ENCODE measurements at regions not wholly inside any gene's neighbourhood (a gene's known extent, or its start where the extent isn't known, plus 50 kb on each side); places are given as distances from the start of the nearest gene placed in this dataset.
"Not testable (repeated sequence)": the region's sequence is repeated elsewhere in the genome, so short reads cannot be mapped to it uniquely, and the experiment has no call there.

GRCh38 chr2:175769200-175769599, 232.9 kb downstream of the LNPK start:
- intact Hi-C loops (cut with micrococcal nuclease) = no loop called here

DNA sequence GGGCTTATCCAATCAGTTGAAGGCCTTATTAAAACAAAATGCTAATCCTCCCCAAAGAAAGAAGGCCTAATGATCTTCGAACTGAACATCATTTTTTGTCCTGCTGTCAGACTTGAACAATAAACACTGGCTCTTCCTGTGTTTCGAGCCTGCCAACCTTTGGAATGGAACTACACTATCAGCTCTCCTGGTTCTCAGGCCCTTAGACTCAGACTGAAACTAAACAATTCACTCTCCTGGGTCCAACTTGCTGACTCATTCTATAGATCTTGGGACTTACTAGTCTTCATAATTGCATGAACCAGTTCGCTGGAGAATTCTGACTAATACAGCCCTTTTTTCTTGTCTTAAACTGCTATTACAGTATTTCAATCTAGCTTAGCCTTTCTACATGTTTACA, 235.2 kb downstream of the LNPK start:
- intact Hi-C loops (cut with micrococcal nuclease) = no loop called here

- intact Hi-C loops (cut with micrococcal nuclease) = no loop called here
Measured at GRCh38 chr2:175755656-175756386, 246.2 kb downstream of the LNPK start.

- intact Hi-C loops (cut with micrococcal nuclease) = no loop called here
Measured at GRCh38 chr2:175755169-175755568, 246.9 kb downstream of the LNPK start.

GRCh38 chr2:175750195-175750594, 251.9 kb downstream of the LNPK start:
- intact Hi-C loops (cut with micrococcal nuclease) = no loop called here

GRCh38 chr2:175745911-175746310, 256.2 kb downstream of the LNPK start:
- intact Hi-C loops (cut with micrococcal nuclease) = no loop called here

DNA sequence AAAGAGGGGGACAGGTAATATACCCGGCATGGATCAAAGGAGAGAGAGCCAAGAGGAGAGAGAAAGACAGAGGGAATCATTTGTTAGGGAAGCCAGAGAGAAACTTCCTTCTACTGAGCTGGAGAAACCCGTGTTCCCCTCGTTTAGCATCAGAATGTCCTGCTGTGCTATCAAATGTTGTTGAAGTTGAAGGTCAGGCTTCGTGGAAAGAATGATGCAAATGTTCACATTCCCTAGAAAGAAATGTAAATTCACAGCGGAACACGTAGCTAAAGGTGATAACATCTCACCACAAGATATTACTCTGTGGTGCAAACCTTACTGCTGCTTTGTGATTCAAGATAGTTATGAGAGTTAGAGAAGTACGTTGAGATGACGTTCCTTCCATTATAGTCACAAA, 258.1 kb downstream of the LNPK start:
- intact Hi-C loops (cut with micrococcal nuclease) = no loop called here

- intact Hi-C loops (cut with micrococcal nuclease) = no loop called here
Measured at GRCh38 chr2:175743011-175743410, 259.1 kb downstream of the LNPK start.

DNA sequence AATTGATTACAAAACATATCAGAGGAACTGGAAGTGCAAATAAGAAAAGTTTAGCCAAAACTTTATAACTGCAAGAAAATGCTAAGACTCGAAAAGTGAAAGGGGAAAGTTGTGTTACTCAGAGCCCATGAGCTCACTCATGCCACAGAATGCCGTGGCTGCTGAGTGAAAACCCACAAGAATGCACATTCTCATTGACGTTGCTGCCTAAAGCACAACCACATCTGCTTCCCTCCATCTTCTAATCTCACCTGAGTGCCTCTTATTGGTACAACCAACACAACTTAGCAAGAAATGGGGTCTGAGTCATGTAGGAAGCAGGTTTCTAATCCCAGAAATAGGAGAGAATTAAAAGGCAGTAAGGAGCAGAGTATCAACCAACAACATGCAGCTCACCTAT, 259.7 kb downstream of the LNPK start:
- intact Hi-C loops (cut with micrococcal nuclease) = no loop called here

DNA sequence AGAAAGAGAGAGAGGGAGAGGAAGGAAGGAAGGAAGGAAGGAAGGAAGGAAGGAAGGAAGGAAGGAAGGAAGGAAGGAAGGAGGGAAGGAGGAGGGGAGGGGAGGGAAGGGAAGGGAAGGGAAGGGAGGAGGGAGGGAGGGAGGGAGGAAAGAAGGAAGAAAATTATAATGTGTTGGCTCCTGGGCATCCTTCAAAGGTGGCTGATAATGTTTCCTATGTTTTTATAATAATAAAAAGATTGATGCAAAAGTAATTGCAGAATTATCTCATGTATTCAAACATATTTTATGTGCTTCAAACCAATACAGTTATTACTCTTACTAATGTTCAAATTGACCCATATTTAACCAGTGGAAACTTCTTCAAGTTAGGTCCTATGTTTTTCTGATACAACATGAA, 260.9 kb downstream of the LNPK start:
- intact Hi-C loops (cut with micrococcal nuclease) = no loop called here

- intact Hi-C loops (cut with micrococcal nuclease) = no loop called here
Measured at GRCh38 chr2:175737722-175738361, 264.2 kb downstream of the LNPK start.

DNA sequence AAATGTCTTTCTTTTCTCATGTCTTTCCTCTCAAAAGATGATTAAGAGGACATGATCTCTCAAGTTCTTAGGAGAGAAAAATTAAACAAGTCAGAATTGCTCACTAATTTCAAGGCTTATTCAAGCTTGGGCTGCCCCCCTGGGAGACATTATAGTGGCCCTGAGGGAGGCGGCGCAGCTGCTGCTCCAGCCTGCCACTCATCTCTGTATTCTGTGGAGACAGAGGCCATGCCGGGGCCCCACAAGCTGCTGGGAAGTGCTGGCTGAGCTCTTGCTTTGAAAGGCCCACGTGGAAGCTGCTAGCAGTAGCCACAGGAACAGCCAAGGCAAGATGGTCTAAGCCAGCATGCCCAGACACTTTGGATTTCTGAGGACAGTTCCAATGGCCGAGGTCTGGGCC, 267.4 kb downstream of the LNPK start:
- intact Hi-C loops (cut with micrococcal nuclease) = no loop called here

- intact Hi-C loops (cut with micrococcal nuclease) = no loop called here
Measured at GRCh38 chr2:175732531-175732930, 269.5 kb downstream of the LNPK start.

- intact Hi-C loops (cut with micrococcal nuclease) = no loop called here
Measured at GRCh38 chr2:175730050-175730449, 272.0 kb downstream of the LNPK start.

DNA sequence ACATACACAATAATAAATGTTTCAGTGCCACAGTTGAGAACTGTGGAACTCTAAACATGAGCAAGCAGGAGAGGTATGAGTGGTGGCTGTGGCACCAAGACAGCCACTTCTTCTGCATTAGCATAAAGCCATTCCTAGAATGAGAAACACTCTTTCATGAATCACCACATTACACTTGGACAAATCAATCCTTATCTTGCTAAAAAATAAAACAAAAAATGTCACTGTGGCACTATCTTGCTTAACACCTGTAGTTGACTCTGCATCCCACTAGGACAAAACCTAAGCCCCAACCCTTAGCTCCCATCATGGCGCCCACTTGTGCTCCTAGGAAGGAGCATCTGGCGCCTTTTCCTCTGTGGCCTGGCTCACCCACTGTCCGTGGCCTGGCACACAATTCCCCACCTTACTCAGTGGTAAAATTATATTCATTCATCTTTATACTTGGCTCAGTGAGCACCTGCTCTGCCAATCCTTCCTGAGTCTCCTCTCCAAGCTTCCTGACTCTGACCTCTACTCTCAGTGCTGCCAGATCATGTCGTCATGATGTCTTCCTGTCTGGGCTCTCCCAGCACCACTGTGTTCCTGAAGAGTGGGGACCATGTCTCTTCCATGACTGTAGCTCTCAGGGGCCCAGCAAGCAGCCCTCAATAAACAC, 272.9 kb downstream of the LNPK start:
- intact Hi-C loops (cut with micrococcal nuclease) = no loop called here

- intact Hi-C loops (cut with micrococcal nuclease) = no loop called here
Measured at GRCh38 chr2:175728032-175728431, 274.0 kb downstream of the LNPK start.

DNA sequence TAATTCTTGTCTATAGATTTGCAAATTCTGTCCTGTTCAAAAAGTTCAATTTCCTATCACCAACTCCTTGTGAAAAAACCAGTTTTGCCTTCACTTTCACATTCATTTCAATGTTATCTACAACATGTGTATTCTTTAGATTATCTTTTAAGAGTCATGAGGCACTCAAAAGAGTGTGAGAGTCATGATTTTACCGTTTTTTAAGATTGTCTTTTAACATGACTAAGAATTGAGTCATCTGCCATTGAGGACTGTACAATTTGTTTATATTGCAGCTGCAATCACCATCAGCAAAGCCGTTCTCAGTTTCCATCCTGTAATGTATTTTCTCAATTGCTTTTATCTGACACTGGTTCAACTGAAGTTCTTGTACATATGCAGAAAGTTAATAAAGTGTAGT, 275.8 kb downstream of the LNPK start:
- intact Hi-C loops (cut with micrococcal nuclease) = no loop called here

DNA sequence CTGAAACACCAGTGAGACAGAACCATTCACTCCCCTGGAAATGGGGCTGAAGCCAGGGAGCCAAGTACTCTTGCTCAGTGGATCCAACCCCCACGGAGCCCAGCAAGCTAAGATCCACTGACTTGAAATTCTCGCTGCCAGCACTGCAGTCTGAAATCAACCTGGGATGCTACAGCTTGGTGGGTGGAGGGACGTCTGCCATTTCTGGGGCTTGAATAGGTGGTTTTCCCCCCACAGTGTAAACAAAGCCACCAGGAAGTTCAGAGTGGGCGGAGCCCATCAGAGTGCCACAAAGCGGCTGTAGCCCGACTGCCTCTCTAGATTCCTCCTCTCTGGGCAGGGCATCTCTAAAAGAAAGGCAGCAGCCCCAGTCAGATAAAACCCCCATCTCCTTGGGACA, 292.8 kb downstream of the LNPK start:
- intact Hi-C loops (cut with micrococcal nuclease) = no loop called here

DNA sequence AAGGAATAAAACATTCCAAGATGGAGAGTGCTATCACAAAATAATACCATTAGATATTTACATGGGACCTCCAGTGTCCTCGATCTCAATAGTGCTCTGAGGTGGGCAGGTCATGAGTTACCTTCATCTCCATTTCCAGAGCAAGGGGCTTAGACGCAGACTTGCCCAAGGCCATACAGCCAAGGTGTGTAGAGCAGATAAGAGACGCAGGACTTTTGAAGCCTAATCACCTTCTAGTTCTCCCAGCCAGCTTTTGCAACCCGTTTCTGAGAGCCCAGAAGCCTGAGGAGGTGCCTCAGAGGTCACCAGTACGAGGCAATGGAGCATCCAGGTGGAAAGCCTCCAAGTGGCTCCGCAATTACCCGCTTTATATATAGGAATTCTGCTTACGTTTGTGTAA, 294.7 kb downstream of the LNPK start:
- intact Hi-C loops (cut with micrococcal nuclease) = no loop called here

- intact Hi-C loops (cut with micrococcal nuclease) = not testable (repeated sequence)
Measured at GRCh38 chr2:175704568-175704967, 297.5 kb downstream of the LNPK start.

GRCh38 chr2:175698061-175698460, 304.0 kb downstream of the LNPK start:
- intact Hi-C loops (cut with micrococcal nuclease) = no loop called here

DNA sequence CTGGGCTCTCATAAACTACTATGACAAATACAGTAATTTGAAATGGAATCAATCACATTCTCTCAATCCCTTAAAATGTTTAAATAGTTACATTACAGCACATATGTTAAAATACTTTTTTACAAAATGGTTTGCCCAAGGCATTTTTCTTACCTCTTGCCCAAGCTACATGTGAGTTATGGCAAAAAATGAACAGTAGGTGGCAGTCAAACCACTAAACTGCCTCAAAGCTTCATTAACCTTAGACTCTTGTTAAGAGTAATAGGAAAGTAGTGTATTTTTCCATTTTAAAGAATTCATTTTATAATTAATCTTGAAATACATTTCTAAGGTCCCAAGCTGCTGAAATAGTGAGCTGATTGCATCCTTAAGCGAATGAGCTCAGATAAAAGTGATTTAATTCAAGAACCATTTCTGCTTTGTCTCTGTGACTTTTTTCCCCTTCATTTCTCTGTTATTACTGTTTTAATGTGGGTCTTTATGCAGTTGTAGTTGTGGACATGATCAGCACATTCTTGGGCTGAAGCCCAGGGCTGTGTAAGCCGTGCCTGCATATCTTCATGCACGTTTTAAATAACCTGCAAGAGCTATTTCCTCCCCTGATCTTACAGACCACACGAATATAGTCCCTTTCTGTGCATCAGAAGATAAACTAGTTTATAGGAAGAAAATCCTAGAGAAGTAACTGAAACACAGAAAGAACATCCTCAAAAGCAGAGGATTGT, 311.8 kb downstream of the LNPK start:
- intact Hi-C loops (cut with micrococcal nuclease) = loop anchor here (1.0 kb wide), 2 partner anchors 398 to 407 kb away; no protein-coding TSS in a partner anchor
